GM18858 (cell line): ENCODE measurements at regions not wholly inside any gene's neighbourhood (a gene's known extent, or its start where the extent isn't known, plus 50 kb on each side); places are given as distances from the start of the nearest gene placed in this dataset.
"Not testable (repeated sequence)": the region's sequence is repeated elsewhere in the genome, so short reads cannot be mapped to it uniquely, and the experiment has no call there.

Experiments used
- ATAC-seq: cut with Tn5 transposase; IDR thresholded peaks from one replicate; pipeline ENCODE4 v1.9.1; 2021; ENCODE audit not compliant: unreplicated experiment

GRCh38 chr13:90453342-90453741 lies 894.1 kb upstream of the MIR17HG start:
- ATAC-seq, result no peak

DNA sequence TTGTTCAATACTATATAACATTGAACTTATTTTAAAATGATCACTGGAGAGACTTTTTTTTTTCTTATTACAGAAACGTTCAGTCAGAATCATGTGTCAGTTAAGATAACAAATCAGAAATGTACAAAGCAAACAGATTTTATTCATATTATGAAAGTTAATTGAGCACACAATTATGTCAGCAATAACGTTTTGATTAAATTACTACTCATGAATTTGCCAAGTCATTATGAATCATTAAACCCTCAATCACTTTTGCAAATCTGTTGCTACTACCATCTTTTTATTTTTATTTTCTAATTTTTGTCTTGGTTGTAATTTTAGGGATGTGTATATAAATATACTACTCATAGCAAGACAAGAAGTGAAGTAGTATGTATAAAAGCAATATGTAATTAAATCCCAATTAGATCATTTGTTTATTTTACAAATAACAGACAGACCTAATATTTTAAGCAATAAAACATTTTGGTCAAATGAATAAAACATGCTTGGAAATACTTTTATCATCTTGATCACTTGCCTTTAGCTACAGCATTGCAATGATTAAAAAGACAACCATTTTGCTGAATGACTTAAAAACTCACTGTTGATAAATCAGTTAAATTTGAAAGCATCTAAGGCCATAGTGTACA lies 893.4 kb upstream of the MIR17HG start:
- ATAC-seq, result no peak

GRCh38 chr13:90455067-90455466 lies 892.4 kb upstream of the MIR17HG start:
- ATAC-seq, result no peak

DNA sequence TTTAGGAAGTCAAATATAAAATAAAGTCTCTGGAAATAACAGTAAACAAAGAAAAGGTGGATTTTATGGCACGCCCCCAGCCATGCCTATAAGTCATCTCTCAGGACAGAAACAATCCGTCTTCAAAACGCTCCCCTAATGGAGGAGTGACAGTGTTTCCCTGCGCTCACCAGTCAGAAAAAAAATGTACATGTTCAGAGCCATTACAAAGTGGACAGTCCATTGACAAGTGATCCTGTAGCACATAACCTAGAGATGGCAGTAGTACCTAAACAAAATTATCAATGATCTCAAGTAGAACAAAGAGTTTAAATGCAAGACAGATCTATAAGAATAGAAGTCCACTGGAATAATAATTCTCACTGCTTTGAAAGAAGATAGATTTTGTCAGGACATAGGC lies 891.7 kb upstream of the MIR17HG start:
- ATAC-seq, result no peak

DNA sequence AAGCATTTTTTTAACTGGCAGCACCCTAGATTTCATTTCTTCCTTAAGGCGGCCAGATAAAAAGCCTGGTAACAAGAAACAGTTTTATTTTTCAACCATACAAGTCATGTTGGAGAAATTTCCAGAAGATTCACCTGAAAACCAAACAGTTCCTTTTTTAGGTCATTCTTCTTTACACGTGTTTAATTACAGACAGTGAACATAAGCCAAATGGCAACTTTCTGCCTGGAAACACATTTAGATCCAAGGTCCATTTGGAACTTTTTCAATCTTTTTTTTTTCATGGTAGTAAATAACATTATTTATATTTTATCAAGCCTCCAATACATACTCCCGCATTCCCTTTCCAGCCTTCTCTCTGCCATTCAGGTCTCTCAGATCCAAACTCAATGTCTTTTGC lies 886.1 kb upstream of the MIR17HG start:
- no peak for ATAC-seq

DNA sequence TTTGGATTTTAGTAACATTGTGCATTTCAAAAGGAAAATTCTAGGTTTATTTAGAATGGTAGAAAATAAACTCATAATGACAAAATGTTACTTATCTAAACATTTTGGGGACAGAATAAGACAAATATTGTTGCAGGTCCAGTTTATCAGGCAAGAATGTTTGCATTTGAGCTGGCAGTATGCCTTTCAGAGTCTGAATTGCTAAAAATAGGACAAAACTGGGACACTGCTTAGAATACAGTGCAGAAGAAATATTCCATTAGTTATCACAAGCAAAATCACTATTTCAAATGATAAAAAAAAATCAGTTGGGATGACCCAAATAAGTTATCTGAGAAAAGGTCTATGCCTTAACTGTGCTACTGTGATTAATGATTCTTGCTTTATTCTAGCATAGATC lies 870.3 kb upstream of the MIR17HG start:
- ATAC-seq, result no peak

DNA sequence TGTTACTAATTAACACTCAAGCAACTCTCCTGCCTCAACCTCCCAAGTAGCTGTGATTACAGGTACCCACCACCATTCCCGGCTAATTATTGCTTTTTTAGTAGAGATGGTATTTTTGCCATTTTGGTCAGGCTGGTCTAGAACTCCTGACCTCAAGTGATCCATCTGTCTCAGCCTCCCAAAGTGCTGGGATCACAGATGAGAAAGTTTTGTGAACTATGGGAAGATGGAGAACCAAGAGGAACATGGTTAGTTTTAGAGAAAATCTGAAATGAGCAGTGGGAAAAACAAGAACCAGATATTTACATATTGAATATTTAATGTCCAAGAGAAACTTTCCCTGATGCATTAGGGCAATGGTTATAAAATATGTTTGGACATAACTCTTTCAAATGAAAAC lies 863.6 kb upstream of the MIR17HG start:
- ATAC-seq, result no peak

DNA sequence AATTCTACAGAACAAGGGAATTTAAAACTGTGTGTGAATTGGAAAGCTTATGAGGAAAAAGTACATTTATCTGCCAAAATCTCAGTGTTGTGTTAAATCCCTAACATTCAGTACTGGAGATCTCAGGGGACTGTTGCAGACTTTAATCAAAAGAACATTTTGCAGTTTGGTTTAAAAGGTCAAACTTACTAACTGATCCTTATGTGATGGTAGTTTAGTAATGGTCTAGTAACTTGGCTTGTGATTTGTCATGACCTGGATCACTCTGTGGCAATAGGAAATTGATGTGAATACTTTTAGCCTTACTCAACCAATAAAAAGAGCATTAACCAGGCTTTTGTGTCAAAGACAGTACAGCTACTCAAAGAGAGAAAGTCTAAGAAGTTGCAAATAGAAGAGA lies 862.1 kb upstream of the MIR17HG start:
- ATAC-seq, result no peak

- no peak for ATAC-seq
Observed at GRCh38 chr13:90492872-90493271, 854.6 kb upstream of the MIR17HG start.

DNA sequence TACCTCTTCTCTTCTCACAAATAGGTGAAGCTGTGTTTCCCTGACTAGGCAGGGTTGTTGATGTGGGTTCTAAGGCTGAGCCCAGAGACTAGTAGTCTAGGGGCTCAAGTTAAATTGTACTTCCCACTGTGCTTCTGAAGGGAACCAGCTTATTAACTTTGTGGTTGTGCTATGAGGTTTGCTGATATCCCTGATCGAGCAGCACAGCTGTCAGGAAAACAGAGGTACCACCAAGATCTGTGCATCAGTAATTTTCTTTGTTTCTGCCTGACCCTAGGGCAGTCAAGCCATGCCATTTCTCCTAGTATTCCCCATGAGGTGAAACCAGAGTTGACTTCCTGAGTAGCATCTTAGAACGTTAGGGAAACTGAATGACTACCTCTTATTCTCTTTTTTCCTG lies 853.8 kb upstream of the MIR17HG start:
- no peak for ATAC-seq

- not testable (repeated sequence) for ATAC-seq
Observed at GRCh38 chr13:90494849-90495248, 852.6 kb upstream of the MIR17HG start.

GRCh38 chr13:90498096-90498495 lies 849.4 kb upstream of the MIR17HG start:
- ATAC-seq, result no peak

DNA sequence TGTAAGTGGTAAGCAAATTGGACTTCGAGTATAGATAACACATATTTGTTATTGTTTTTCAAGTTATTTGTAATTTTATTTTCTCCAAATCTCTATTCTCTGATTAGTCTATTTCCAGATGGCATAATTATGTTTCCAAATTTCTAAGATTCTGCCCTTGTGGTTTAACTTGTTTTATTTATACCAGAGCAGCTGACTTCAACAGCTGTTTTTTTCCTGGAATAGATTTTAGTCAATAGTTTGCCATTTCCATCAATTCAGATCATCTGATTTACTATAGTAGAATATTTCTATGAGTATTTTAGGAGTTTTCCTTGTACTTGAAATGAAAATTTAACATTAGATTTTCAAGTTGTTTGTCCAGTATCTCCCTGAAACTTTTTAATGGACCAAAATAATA lies 848.7 kb upstream of the MIR17HG start:
- ATAC-seq, result no peak

GRCh38 chr13:90500569-90500968 lies 846.9 kb upstream of the MIR17HG start:
- no peak for ATAC-seq

DNA sequence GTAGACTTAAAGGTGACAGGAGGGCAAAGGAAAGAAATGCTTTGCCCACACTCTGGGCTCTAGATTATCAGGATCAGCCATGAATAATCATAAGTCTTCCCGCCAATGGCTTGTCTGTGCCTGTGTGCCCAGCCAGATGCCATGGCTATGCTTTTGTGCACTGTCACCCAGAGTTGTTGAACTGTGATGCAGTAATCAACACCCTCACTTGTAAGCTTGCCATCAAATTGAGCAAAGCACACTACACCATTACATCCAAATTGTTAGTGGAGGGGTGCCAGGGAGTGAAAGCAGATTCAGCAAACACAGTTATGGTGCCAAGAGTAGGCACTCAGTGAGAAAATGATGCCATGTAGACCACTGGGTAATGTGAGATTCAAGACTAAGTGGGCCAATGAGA lies 845.3 kb upstream of the MIR17HG start:
- no peak for ATAC-seq

- no peak for ATAC-seq
Observed at GRCh38 chr13:90502762-90503161, 844.7 kb upstream of the MIR17HG start.

- no peak for ATAC-seq
Observed at GRCh38 chr13:90510319-90510718, 837.2 kb upstream of the MIR17HG start.

DNA sequence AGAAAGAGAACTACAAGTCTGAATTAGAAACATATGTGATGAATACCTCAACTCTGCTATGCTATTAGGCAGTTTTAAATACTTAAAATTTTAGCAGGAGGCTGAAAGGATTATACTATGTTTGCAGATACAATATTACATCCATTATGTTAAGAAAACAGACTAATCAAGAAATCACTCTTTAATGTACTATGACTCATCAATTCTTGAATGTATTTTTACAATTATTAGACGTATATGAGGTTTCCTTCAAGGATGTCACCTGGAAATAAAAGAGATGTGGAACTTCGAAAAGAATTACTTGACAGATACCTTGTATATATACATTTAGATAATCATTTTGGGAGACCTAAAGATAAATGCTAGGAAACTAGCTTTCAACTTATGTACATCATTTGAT lies 835.6 kb upstream of the MIR17HG start:
- no peak for ATAC-seq

- not testable (repeated sequence) for ATAC-seq
Observed at GRCh38 chr13:90514712-90515111, 832.8 kb upstream of the MIR17HG start.

DNA sequence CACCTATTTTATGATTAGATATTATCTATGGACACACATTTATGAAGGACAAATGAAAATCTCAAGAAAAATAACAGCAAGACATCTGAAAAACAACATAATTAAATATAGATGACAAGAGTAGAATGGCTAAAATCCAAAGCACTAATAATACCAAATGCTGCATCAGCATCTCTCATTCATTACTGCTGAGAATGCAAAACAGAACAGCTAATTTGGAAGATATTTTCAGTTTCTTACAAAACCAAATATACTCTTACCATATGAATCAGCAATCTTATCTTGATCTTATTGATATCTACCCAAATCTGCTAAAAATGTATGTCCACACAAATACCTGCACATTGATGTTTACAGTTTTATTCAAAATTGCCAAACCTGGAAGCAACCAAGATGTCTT lies 829.1 kb upstream of the MIR17HG start:
- ATAC-seq, result no peak

DNA sequence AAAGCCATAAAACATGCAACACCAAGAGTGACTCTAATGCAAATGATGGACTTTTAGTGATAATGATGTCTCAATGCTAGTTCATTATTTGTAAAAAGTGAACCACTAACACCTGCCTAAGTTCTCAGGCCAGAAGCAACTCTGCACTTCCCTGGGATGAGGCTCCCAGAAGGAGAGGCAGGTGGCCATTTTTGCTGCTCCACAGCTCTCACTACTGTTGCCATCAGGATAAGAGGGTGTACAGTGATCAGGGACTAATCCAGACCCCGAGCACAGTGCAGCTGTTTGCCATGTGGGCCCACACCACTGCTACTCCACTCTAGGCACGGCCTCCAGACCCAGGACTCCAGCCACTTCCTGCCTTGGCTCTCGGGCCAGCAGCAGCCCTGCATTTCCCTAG lies 828.3 kb upstream of the MIR17HG start:
- no peak for ATAC-seq

DNA sequence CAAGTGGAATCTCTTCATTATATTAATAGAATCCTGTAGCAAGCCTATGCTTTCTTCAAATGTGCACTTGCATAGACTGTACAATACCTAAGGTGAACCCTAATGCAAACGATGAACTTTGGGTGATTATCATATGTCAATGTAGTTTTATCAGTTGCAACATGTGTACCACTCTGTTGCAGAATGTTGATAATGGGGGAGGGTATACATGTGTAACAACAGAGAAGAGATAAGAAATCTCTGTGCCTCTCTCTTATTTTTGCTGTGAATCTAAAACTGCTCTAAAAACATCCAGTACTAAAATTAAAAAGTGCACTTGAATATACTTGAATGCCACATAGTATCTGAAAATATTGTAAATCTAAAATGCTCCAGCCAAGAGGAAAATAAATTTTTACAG lies 820.8 kb upstream of the MIR17HG start:
- ATAC-seq, result no peak

- no peak for ATAC-seq
Observed at GRCh38 chr13:90531744-90532143, 815.7 kb upstream of the MIR17HG start.
